K562 (cell line): ENCODE measurements at regions not wholly inside any gene's neighbourhood (a gene's known extent, or its start where the extent isn't known, plus 50 kb on each side); places are given as distances from the start of the nearest gene placed in this dataset.

ENCODE experiments used
- ATAC-seq: fragments of 200-7000 bp; cut with Tn5 transposase; 3 replicates; pipeline ENCODE4 v1.9.1; 2020; ENCODE audit warnings: moderate library complexity
- BruUV-seq: library from RNA; stranded (reverse); fragments of 400-500 nt; replicated peaks from 2 replicates; lab custom pipeline; 2021; lab: Mats Ljungman, UMichigan
- CTCF ChIA-PET: fragments of 300-600 bp; formaldehyde crosslinking; extraction: SDS; loops from one replicate; lab custom pipeline; 2021; ENCODE audit warnings: low intra/inter-chr PET ratio; lab: Yijun Ruan, JAX
- POLR2A ChIA-PET: fragments of 300-600, 350-650 bp; sonication (Branson Sonifier 250); formaldehyde crosslinking; extraction: SDS; loops from one replicate; lab custom pipeline; 2021; ENCODE audit warnings: antibody characterized with exemption, inconsistent platforms; lab: Yijun Ruan, JAX
- DNase-seq, 4 experiments: peaks; one replicate each; pipeline versions ENCODE4 v3.0.0 to v3.0.0-alpha.2; 2011 to 2018; ENCODE audit warnings: low spot score in 3 of 4, mixed read lengths in 3 of 4; ENCODE audit errors: extremely low read depth in 1 of 4
- FAIRE-seq: peaks from 2 replicates; lab custom pipeline; 2011; peaks lifted over from hg19 to GRCh38; lab: Jason Lieb, UNC
- H2AFZ ChIP-seq: 2 replicates; pipeline ENCODE4 v1.6.0; 2011; ENCODE audit warnings: low read depth, low read length, control low read depth, inconsistent platforms
- H3K27ac ChIP-seq: fragments of 200-600 bp; 3 replicates; pipeline ENCODE4 v1.8.0; 2011; ENCODE audit warnings: low read depth, mild to moderate bottlenecking, control low read depth, inconsistent platforms, low read length, moderate library complexity, mixed read lengths; ENCODE audit errors: extremely low read depth
- H3K27me3 ChIP-seq, 2 experiments: fragments of 300-600 bp in 1 of 2; 2 replicates in 1 of 2; 3 replicates in 1 of 2; pipeline versions ENCODE4 v1.6.0 to v1.8.0; 2011; ENCODE audit warnings: inconsistent platforms in 2 of 2, low read length in 2 of 2, mild to moderate bottlenecking in 1 of 2, mixed read lengths in 1 of 2, moderate library complexity in 1 of 2; ENCODE audit not compliant: control insufficient read depth in 2 of 2, insufficient read depth in 2 of 2
- H3K36me3 ChIP-seq: fragments of 300-600 bp; 3 replicates; pipeline ENCODE4 v1.8.0; 2011; ENCODE audit warnings: mild to moderate bottlenecking, low read length, inconsistent platforms; ENCODE audit not compliant: control insufficient read depth, insufficient read depth
- H3K4me1 ChIP-seq, 2 experiments: fragments of 200-600 bp in 1 of 2; replicated peaks in 1 of 2; 2 replicates in 1 of 2; 3 replicates in 1 of 2; pipeline versions ENCODE4 v1.5.1 to v1.8.0; 2011; ENCODE audit warnings: inconsistent platforms in 2 of 2, low read length in 2 of 2, mild to moderate bottlenecking in 1 of 2, mixed read lengths in 1 of 2, moderate library complexity in 1 of 2; ENCODE audit not compliant: control insufficient read depth in 2 of 2, insufficient read depth in 2 of 2
- H3K4me2 ChIP-seq: 2 replicates; pipeline ENCODE4 v1.6.1; 2011; ENCODE audit warnings: low read length, control low read depth, inconsistent platforms, mixed read lengths; ENCODE audit not compliant: insufficient read depth
- H3K4me3 ChIP-seq: fragments of 200-600 bp; sonication (generic), shearing (Covaris generic); 2 replicates; pipeline ENCODE4 v1.5.1; 2016; ENCODE audit warnings: control low read depth, inconsistent platforms
- H3K79me2 ChIP-seq: fragments of 200-600 bp; 3 replicates; pipeline ENCODE4 v1.8.0; 2011; ENCODE audit warnings: low read length, inconsistent platforms; ENCODE audit not compliant: control insufficient read depth, insufficient read depth
- H3K9ac ChIP-seq, 2 experiments: 2 replicates each; pipeline versions ENCODE4 v1.6.0 to v1.6.1; 2011; ENCODE audit warnings: low read depth in 2 of 2, low read length in 2 of 2, control low read depth in 1 of 2, inconsistent platforms in 1 of 2, mild to moderate bottlenecking in 1 of 2, mixed read lengths in 1 of 2; ENCODE audit not compliant: insufficient read depth in 1 of 2
- H3K9me1 ChIP-seq: one replicate; pipeline ENCODE4 v1.6.0; 2011; ENCODE audit warnings: inconsistent platforms, mild to moderate bottlenecking, low read length, moderate library complexity; ENCODE audit not compliant: control insufficient read depth, insufficient read depth
- H3K9me3 ChIP-seq: replicated peaks from 2 replicates; pipeline ENCODE4 v1.5.1; 2011; ENCODE audit warnings: low read depth, low read length, inconsistent platforms; ENCODE audit not compliant: control insufficient read depth, insufficient read depth
- H4K20me1 ChIP-seq: replicated peaks from 2 replicates; pipeline ENCODE4 v1.6.1; 2011; ENCODE audit warnings: low read length, inconsistent platforms, mixed read lengths; ENCODE audit not compliant: control insufficient read depth, insufficient read depth
- BRCA1 ChIP-seq, 2 experiments: fragments of 450-650 bp in 1 of 2; sonication (generic) in 1 of 2; formaldehyde crosslinking in 1 of 2; IDR thresholded peaks; 2 replicates each; pipeline versions ENCODE4 v1.5.0 to v1.6.1; 2017 to 2020; ENCODE audit warnings: mild to moderate bottlenecking in 1 of 2, missing genetic modification reagents in 1 of 2
- DIDO1 ChIP-seq: fragments of 450-650 bp; IDR thresholded peaks from 2 replicates; pipeline ENCODE4 v1.6.1; 2016; ENCODE audit warnings: low read depth, missing biosample characterization, missing genetic modification characterization
- GATAD2A ChIP-seq: fragments of 450-650 bp; IDR thresholded peaks from 2 replicates; pipeline ENCODE4 v1.6.1; 2017
- JUND ChIP-seq, 2 experiments: IDR thresholded peaks; 2 replicates in 1 of 2; 3 replicates in 1 of 2; pipeline ENCODE4 v1.6.1; 2011; ENCODE audit warnings: borderline replicate concordance in 2 of 2, low read depth in 2 of 2, low read length in 2 of 2, improper control_type of control experiment in 1 of 2, missing biosample characterization in 1 of 2, missing genetic modification characterization in 1 of 2, missing genetic modification reagents in 1 of 2
- KDM4B ChIP-seq, 2 experiments: fragments of 450-650 bp in 1 of 2; sonication (generic) in 1 of 2; IDR thresholded peaks; 2 replicates each; pipeline ENCODE4 v1.6.1; 2016 to 2017; ENCODE audit warnings: borderline replicate concordance in 2 of 2, antibody characterized with exemption in 1 of 2, low read depth in 1 of 2, mild to moderate bottlenecking in 1 of 2
- NFIX ChIP-seq: fragments of 250-450 bp; sonication (Bioruptor Pico); IDR thresholded peaks from 2 replicates; pipeline ENCODE4 v1.4.0; 2020; ENCODE audit warnings: low read depth, mild to moderate bottlenecking, moderate library complexity
- TAF15 ChIP-seq: fragments of 200-400 bp; formaldehyde crosslinking; IDR thresholded peaks from 2 replicates; pipeline ENCODE4 v1.6.1; 2017; ENCODE audit warnings: mild to moderate bottlenecking, low read depth, low read length, moderate library complexity
- WGBS: fragments of 100-300 bp; shearing (Covaris generic); methylation state at CpG from one replicate; pipeline ENCODE4 v1.1.6; 2016; ENCODE audit warnings: low coverage, mixed read lengths; ENCODE audit not compliant: insufficient coverage; ENCODE audit errors: missing lambda C conversion rate; 5-methylcytosine and 5-hydroxymethylcytosine counted together
- in situ Hi-C: fragments of 300-500 bp; cut with MboI; formaldehyde crosslinking; loops from 4 replicates; pipeline ENCODE4 v1.15.0; 2018; ENCODE audit warnings: inconsistent platforms, mixed read lengths
- intact Hi-C: fragments of 100-400 bp; cut with micrococcal nuclease; formaldehyde crosslinking; loops from 2 replicates; pipeline ENCODE4 v1.14.2; 2022
- TF ChIP-seq, protein P1 (sequence below): fragments of 450-650 bp; IDR thresholded peaks from 2 replicates; pipeline ENCODE4 v1.6.1; 2016; ENCODE audit warnings: low read depth, mild to moderate bottlenecking, moderate library complexity
- TF ChIP-seq, protein P2 (sequence below), 3 experiments: fragments of 200-800 bp in 1 of 3; fragments of 250-450 bp in 1 of 3; fragments of 450-650 bp in 1 of 3; sonication (Bioruptor Pico) in 1 of 3; sonication (Bioruptor generic) in 1 of 3; formaldehyde crosslinking in 1 of 3; IDR thresholded peaks; 2 replicates each; pipeline versions ENCODE4 v1.6.1 to v1.8.0; 2016 to 2022; ENCODE audit warnings: mild to moderate bottlenecking in 2 of 3, missing genetic modification characterization in 2 of 3, missing compliant biosample characterization in 1 of 3, moderate library complexity in 1 of 3
- TF ChIP-seq, protein P3 (sequence below): sonication (generic); formaldehyde crosslinking; IDR thresholded peaks from 2 replicates; pipeline ENCODE4 v1.8.0; 2022; ENCODE audit warnings: mild to moderate bottlenecking, missing genetic modification reagents
- TF ChIP-seq, protein P4 (sequence below): fragments of 250-450 bp; sonication (Bioruptor Pico); IDR thresholded peaks from 2 replicates; pipeline ENCODE4 v1.4.0; 2020

DNA sequence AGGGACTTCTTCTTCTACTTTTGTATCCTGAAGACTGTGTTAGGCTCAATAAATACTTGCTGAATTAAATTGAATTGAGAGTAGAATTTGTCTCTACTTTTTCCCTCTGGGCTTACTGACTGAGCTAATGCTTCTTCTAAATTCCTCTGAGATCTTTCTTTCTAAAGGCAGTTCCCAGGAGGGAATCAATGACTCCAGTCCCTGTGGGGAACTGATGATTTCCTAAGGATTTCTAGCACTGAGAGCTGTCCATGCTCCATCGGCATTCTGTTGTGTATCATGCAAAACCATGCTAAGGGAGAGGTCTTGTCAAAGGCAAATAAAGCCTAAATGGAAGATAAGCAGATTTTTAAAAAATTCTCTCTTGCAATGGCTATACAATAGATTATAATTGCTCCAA is 148.8 kb upstream of the KIRREL3 start:
- ChIA-PET CTCF (no interaction called here), POLR2A (no interaction called here)
- ATAC-seq (no peak), FAIRE-seq (no peak), DNase-seq (no peak)
- Histone ChIP-seq H3K4me3 (no peak overlapping the region), H2AFZ (no peak overlapping the region), H3K9me1 (no peaks in the 10 kb centered on the region), H3K27ac (no peak overlapping the region), H4K20me1 (no peaks in the 10 kb centered on the region), H3K36me3 (no peaks in the 10 kb centered on the region), H3K4me1 (no peaks in the 10 kb centered on the region), H3K79me2 (no peaks in the 10 kb centered on the region), H3K4me2 (no peak overlapping the region), H3K27me3 (no peaks in the 10 kb centered on the region), H3K9me3 (no peaks in the 10 kb centered on the region), H3K9ac (no peak overlapping the region)
- no TSS peak for BruUV-seq
- WGBS, result 0% methylated on average over 1 of the region's 1 CpG
- in situ Hi-C loops, result no loop called here
- intact Hi-C loops, result no loop called here
- TF ChIP-seq, protein P1, sequence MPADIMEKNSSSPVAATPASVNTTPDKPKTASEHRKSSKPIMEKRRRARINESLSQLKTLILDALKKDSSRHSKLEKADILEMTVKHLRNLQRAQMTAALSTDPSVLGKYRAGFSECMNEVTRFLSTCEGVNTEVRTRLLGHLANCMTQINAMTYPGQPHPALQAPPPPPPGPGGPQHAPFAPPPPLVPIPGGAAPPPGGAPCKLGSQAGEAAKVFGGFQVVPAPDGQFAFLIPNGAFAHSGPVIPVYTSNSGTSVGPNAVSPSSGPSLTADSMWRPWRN, result no peak
- TF ChIP-seq KDM4B (IDR thresholded peaks at IDR 0.05; ENCODE audit: borderline replicate concordance in 2 of 2, low read depth in 1 of 2) (no peak), BRCA1 (IDR thresholded peaks at IDR 0.05) (no peak), BRCA1 (CRISPR knock-in tag; IDR thresholded peaks at IDR 0.05) (no peak), DIDO1 (tag) (no peak), TAF15 (no peak), JUND (IDR thresholded peaks at IDR 0.05; ENCODE audit: borderline replicate concordance, low read depth, low read length) (no peak), JUND (tag; IDR thresholded peaks at IDR 0.05; ENCODE audit: borderline replicate concordance, low read depth, low read length) (no peak), NFIX (CRISPR knock-in tag) (no peak), GATAD2A (no peak)
- TF ChIP-seq, protein P2, sequence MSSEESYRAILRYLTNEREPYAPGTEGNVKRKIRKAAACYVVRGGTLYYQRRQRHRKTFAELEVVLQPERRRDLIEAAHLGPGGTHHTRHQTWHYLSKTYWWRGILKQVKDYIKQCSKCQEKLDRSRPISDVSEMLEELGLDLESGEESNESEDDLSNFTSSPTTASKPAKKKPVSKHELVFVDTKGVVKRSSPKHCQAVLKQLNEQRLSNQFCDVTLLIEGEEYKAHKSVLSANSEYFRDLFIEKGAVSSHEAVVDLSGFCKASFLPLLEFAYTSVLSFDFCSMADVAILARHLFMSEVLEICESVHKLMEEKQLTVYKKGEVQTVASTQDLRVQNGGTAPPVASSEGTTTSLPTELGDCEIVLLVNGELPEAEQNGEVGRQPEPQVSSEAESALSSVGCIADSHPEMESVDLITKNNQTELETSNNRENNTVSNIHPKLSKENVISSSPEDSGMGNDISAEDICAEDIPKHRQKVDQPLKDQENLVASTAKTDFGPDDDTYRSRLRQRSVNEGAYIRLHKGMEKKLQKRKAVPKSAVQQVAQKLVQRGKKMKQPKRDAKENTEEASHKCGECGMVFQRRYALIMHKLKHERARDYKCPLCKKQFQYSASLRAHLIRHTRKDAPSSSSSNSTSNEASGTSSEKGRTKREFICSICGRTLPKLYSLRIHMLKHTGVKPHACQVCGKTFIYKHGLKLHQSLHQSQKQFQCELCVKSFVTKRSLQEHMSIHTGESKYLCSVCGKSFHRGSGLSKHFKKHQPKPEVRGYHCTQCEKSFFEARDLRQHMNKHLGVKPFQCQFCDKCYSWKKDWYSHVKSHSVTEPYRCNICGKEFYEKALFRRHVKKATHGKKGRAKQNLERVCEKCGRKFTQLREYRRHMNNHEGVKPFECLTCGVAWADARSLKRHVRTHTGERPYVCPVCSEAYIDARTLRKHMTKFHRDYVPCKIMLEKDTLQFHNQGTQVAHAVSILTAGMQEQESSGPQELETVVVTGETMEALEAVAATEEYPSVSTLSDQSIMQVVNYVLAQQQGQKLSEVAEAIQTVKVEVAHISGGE (CRISPR knock-in tag; IDR thresholded peaks at IDR 0.05), result no peak
- TF ChIP-seq, protein P3, sequence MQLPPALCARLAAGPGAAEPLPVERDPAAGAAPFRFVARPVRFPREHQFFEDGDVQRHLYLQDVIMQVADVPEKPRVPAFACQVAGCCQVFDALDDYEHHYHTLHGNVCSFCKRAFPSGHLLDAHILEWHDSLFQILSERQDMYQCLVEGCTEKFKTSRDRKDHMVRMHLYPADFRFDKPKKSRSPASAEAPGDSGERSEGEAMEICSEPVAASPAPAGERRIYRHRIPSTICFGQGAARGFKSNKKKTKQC (CRISPR knock-in tag), result no peak
- TF ChIP-seq, protein P4, sequence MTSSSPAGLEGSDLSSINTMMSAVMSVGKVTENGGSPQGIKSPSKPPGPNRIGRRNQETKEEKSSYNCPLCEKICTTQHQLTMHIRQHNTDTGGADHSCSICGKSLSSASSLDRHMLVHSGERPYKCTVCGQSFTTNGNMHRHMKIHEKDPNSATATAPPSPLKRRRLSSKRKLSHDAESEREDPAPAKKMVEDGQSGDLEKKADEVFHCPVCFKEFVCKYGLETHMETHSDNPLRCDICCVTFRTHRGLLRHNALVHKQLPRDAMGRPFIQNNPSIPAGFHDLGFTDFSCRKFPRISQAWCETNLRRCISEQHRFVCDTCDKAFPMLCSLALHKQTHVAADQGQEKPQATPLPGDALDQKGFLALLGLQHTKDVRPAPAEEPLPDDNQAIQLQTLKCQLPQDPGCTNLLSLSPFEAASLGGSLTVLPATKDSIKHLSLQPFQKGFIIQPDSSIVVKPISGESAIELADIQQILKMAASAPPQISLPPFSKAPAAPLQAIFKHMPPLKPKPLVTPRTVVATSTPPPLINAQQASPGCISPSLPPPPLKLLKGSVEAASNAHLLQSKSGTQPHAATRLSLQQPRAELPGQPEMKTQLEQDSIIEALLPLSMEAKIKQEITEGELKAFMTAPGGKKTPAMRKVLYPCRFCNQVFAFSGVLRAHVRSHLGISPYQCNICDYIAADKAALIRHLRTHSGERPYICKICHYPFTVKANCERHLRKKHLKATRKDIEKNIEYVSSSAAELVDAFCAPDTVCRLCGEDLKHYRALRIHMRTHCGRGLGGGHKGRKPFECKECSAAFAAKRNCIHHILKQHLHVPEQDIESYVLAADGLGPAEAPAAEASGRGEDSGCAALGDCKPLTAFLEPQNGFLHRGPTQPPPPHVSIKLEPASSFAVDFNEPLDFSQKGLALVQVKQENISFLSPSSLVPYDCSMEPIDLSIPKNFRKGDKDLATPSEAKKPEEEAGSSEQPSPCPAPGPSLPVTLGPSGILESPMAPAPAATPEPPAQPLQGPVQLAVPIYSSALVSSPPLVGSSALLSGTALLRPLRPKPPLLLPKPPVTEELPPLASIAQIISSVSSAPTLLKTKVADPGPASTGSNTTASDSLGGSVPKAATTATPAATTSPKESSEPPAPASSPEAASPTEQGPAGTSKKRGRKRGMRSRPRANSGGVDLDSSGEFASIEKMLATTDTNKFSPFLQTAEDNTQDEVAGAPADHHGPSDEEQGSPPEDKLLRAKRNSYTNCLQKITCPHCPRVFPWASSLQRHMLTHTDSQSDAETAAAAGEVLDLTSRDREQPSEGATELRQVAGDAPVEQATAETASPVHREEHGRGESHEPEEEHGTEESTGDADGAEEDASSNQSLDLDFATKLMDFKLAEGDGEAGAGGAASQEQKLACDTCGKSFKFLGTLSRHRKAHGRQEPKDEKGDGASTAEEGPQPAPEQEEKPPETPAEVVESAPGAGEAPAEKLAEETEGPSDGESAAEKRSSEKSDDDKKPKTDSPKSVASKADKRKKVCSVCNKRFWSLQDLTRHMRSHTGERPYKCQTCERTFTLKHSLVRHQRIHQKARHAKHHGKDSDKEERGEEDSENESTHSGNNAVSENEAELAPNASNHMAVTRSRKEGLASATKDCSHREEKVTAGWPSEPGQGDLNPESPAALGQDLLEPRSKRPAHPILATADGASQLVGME, result no peak
